IPS-18c (cell line): ENCODE measurements at regions not wholly inside any gene's neighbourhood (a gene's known extent, or its start where the extent isn't known, plus 50 kb on each side); places are given as distances from the start of the nearest gene placed in this dataset.
"Not testable (repeated sequence)": the region's sequence is repeated elsewhere in the genome, so short reads cannot be mapped to it uniquely, and the experiment has no call there.

Source experiments
- H3K4me3 ChIP-seq: 2 replicates; pipeline ENCODE4 v1.7.0; 2013; ENCODE audit warnings: low read depth, mild to moderate bottlenecking, low read length, moderate library complexity; ENCODE audit not compliant: insufficient read depth
- H3K9me3 ChIP-seq: one replicate; pipeline ENCODE4 v1.6.1; 2013; ENCODE audit warnings: mild to moderate bottlenecking, low read length, moderate library complexity; ENCODE audit not compliant: control insufficient read depth, insufficient read depth

- H3K9me3 ChIP-seq = no peaks in the 10 kb centered on the region
- H3K4me3 ChIP-seq = no peak overlapping the region
These were observed 125.6 kb downstream of the PPP1R3A start for GRCh38 chr7:113793171-113793570.

GRCh38 chr7:113790025-113790424, 128.8 kb downstream of the PPP1R3A start:
- Histone ChIP-seq H3K9me3 (no peaks in the 10 kb centered on the region), H3K4me3 (no peak overlapping the region)

- no peak overlapping the region for H3K4me3 ChIP-seq
- H3K9me3 ChIP-seq = no peaks in the 10 kb centered on the region
These were observed 131.7 kb downstream of the PPP1R3A start for GRCh38 chr7:113787106-113787505.

- Histone ChIP-seq H3K9me3 (no peaks in the 10 kb centered on the region), H3K4me3 (no peak overlapping the region)
These were observed 133.9 kb downstream of the PPP1R3A start for GRCh38 chr7:113784956-113785355.

- Histone ChIP-seq H3K4me3 (no peak overlapping the region), H3K9me3 (no peaks in the 10 kb centered on the region)
These were observed 134.5 kb downstream of the PPP1R3A start for GRCh38 chr7:113784316-113784715.

- H3K4me3 ChIP-seq = no peak overlapping the region
- H3K9me3 ChIP-seq = no peaks in the 10 kb centered on the region
These were observed 135.4 kb downstream of the PPP1R3A start for GRCh38 chr7:113783403-113783802.

GRCh38 chr7:113775804-113776203, 143.0 kb downstream of the PPP1R3A start:
- Histone ChIP-seq H3K9me3 (no peaks in the 10 kb centered on the region), H3K4me3 (no peak overlapping the region)

GRCh38 chr7:113775401-113775800, 143.4 kb downstream of the PPP1R3A start:
- Histone ChIP-seq H3K9me3 (no peaks in the 10 kb centered on the region), H3K4me3 (no peak overlapping the region)

GRCh38 chr7:113774182-113774807, 144.5 kb downstream of the PPP1R3A start:
- Histone ChIP-seq H3K4me3 (no peak overlapping the region), H3K9me3 (no peaks in the 10 kb centered on the region)

- no peak overlapping the region for H3K4me3 ChIP-seq
- H3K9me3 ChIP-seq = no peaks in the 10 kb centered on the region
These were observed 148.6 kb downstream of the PPP1R3A start for GRCh38 chr7:113770146-113770738.

GRCh38 chr7:113768387-113768786, 150.4 kb downstream of the PPP1R3A start:
- Histone ChIP-seq H3K9me3 (no peaks in the 10 kb centered on the region), H3K4me3 (no peak overlapping the region)

GRCh38 chr7:113764401-113765035, 154.3 kb downstream of the PPP1R3A start:
- Histone ChIP-seq H3K4me3 (no peak overlapping the region), H3K9me3 (no peaks in the 10 kb centered on the region)

GRCh38 chr7:113763226-113763625, 155.6 kb downstream of the PPP1R3A start:
- no peaks in the 10 kb centered on the region for H3K9me3 ChIP-seq
- H3K4me3 ChIP-seq = no peak overlapping the region

GRCh38 chr7:113756250-113756649, 162.6 kb downstream of the PPP1R3A start:
- Histone ChIP-seq H3K9me3 (no peaks in the 10 kb centered on the region), H3K4me3 (no peak overlapping the region)

GRCh38 chr7:113752689-113753088, 166.1 kb downstream of the PPP1R3A start:
- Histone ChIP-seq H3K4me3 (no peak overlapping the region), H3K9me3 (no peaks in the 10 kb centered on the region)

GRCh38 chr7:113752289-113752688, 166.5 kb downstream of the PPP1R3A start:
- Histone ChIP-seq H3K4me3 (no peak overlapping the region), H3K9me3 (no peaks in the 10 kb centered on the region)

GRCh38 chr7:113751547-113751946, 167.3 kb downstream of the PPP1R3A start:
- Histone ChIP-seq H3K9me3 (no peaks in the 10 kb centered on the region), H3K4me3 (no peak overlapping the region)

- H3K9me3 ChIP-seq, H3K4me3 ChIP-seq: not testable (repeated sequence)
These were observed 170.4 kb downstream of the PPP1R3A start for GRCh38 chr7:113748385-113748784.
